Endothelial cell of umbilical vein (primary cell): ENCODE measurements at regions not wholly inside any gene's neighbourhood (a gene's known extent, or its start where the extent isn't known, plus 50 kb on each side); places are given as distances from the start of the nearest gene placed in this dataset.
A peak's percentile ranks its signal among the peaks of the same experiment; 100 is the strongest.

Experiments
- BruUV-seq: library from RNA; stranded (reverse); fragments of 400-500 nt; replicated peaks from 2 replicates; lab custom pipeline; 2021; lab: Mats Ljungman, UMichigan
- CTCF ChIA-PET: fragments of 300-600, 350-600 bp; sonication (Branson Sonifier 250); formaldehyde crosslinking; loops from one replicate; lab custom pipeline; 2021; ENCODE audit warnings: antibody characterized with exemption, inconsistent platforms; lab: Charles Lee
- POLR2A ChIA-PET: fragments of 300-600, 350-600 bp; sonication (Branson Sonifier 250); formaldehyde crosslinking; loops from one replicate; lab custom pipeline; 2021; ENCODE audit warnings: antibody characterized with exemption, inconsistent platforms; lab: Charles Lee
- DNase-seq: peaks from one replicate; pipeline ENCODE4 v3.0.0-alpha.2; 2011; ENCODE audit warnings: low read depth, low spot score
- FAIRE-seq: peaks from 2 replicates; lab custom pipeline; 2011; peaks lifted over from hg19 to GRCh38; lab: Jason Lieb, UNC
- H2AFZ ChIP-seq: 2 replicates; pipeline ENCODE4 v1.6.0; 2012; ENCODE audit warnings: low read depth, low read length, control low read depth, inconsistent platforms
- H3K27ac ChIP-seq: 2 replicates; pipeline ENCODE4 v1.5.1; 2011; ENCODE audit warnings: low read depth, mild to moderate bottlenecking, control low read depth, low read length, moderate library complexity; ENCODE audit not compliant: insufficient read depth
- H3K27me3 ChIP-seq, 2 experiments: 2 replicates each; pipeline versions ENCODE4 v1.6.0 to v1.6.1; 2011; ENCODE audit warnings: low read length in 2 of 2, mixed read lengths in 1 of 2; ENCODE audit not compliant: control insufficient read depth in 2 of 2, insufficient read depth in 2 of 2
- H3K36me3 ChIP-seq, 2 experiments: 2 replicates in 1 of 2; 3 replicates in 1 of 2; pipeline ENCODE4 v1.5.1; 2011; ENCODE audit warnings: low read length in 2 of 2, mild to moderate bottlenecking in 1 of 2, moderate library complexity in 1 of 2; ENCODE audit not compliant: control insufficient read depth in 2 of 2, insufficient read depth in 2 of 2; ENCODE audit errors: extremely low read depth in 1 of 2
- H3K4me1 ChIP-seq: 3 replicates; pipeline ENCODE4 v1.5.1; 2011; ENCODE audit warnings: mild to moderate bottlenecking, low read length; ENCODE audit not compliant: control insufficient read depth, insufficient read depth; ENCODE audit errors: extremely low read depth
- H3K4me2 ChIP-seq: 2 replicates; pipeline ENCODE4 v1.6.1; 2011; ENCODE audit warnings: low read length, control low read depth, mixed read lengths; ENCODE audit not compliant: insufficient read depth
- H3K4me3 ChIP-seq, 3 experiments: fragments of 200-600 bp in 1 of 3; sonication (generic), shearing (Covaris generic) in 1 of 3; replicated peaks in 1 of 3; 2 replicates each; pipeline ENCODE4 v1.5.1; 2011 to 2016; ENCODE audit warnings: control low read depth in 3 of 3, low read length in 3 of 3, mild to moderate bottlenecking in 2 of 3, inconsistent platforms in 1 of 3, low read depth in 1 of 3, moderate library complexity in 1 of 3; ENCODE audit not compliant: insufficient read depth in 1 of 3
- H3K79me2 ChIP-seq: 2 replicates; pipeline ENCODE4 v1.6.0; 2012; ENCODE audit warnings: low read length, inconsistent platforms; ENCODE audit not compliant: control insufficient read depth, insufficient read depth
- H3K9ac ChIP-seq: replicated peaks from 2 replicates; pipeline ENCODE3; 2011; ENCODE audit warnings: low read length, control low read depth; ENCODE audit not compliant: insufficient read depth; ENCODE audit errors: extremely low read depth
- H3K9me1 ChIP-seq: replicated peaks from 3 replicates; pipeline ENCODE4 v1.6.0; 2011; ENCODE audit warnings: mild to moderate bottlenecking, low read length; ENCODE audit not compliant: control insufficient read depth, insufficient read depth; ENCODE audit errors: extremely low read depth
- H3K9me3 ChIP-seq: replicated peaks from 2 replicates; pipeline ENCODE4 v1.5.1; 2012; ENCODE audit warnings: low read length, inconsistent platforms; ENCODE audit not compliant: control insufficient read depth, insufficient read depth
- H4K20me1 ChIP-seq: replicated peaks from 2 replicates; pipeline ENCODE3; 2011; ENCODE audit warnings: mild to moderate bottlenecking, low read length; ENCODE audit not compliant: control insufficient read depth, insufficient read depth; ENCODE audit errors: extremely low read depth
- EZH2 ChIP-seq: IDR thresholded peaks from 2 replicates; pipeline ENCODE4 v1.6.1; 2012; ENCODE audit warnings: borderline replicate concordance, low read depth, mild to moderate bottlenecking, moderate library complexity, low read length, inconsistent platforms; ENCODE audit not compliant: severe bottlenecking
- FOS ChIP-seq: IDR thresholded peaks from 2 replicates; pipeline ENCODE4 v1.6.1; 2011; ENCODE audit warnings: mild to moderate bottlenecking, low read length, moderate library complexity, borderline replicate concordance; ENCODE audit not compliant: insufficient read depth
- GATA2 ChIP-seq: IDR thresholded peaks from 2 replicates; pipeline ENCODE4 v1.7.0; 2011; ENCODE audit warnings: low read depth, mild to moderate bottlenecking, moderate library complexity, mixed read lengths, low read length; ENCODE audit not compliant: insufficient read length, insufficient read depth
- JUN ChIP-seq: IDR thresholded peaks from 2 replicates; pipeline ENCODE4 v1.6.1; 2011; ENCODE audit warnings: borderline replicate concordance, low read depth; ENCODE audit not compliant: insufficient read length, insufficient read depth
- MYC ChIP-seq: IDR thresholded peaks from one replicate; pipeline ENCODE4 v1.6.1; 2011; ENCODE audit warnings: mild to moderate bottlenecking, low read depth, low read length
- POLR2A ChIP-seq: IDR thresholded peaks from 2 replicates; pipeline ENCODE4 v1.6.1; 2012; ENCODE audit warnings: low read depth, mild to moderate bottlenecking, control low read depth, low read length
- POLR2AphosphoS5 ChIP-seq: IDR thresholded peaks from 2 replicates; pipeline ENCODE4 v1.6.1; 2012; ENCODE audit warnings: low read depth, mild to moderate bottlenecking, control low read depth, low read length, moderate library complexity; ENCODE audit not compliant: insufficient read depth
- dilution Hi-C: fragments of 300-500 bp; cut with MboI; formaldehyde crosslinking; loops from one replicate; pipeline ENCODE4 v1.15.0; 2019; ENCODE audit warnings: low sequenced_read_pairs; ENCODE audit not compliant: extremely low pct_ligation_motif_present
- intact Hi-C: fragments of 100-400 bp; cut with micrococcal nuclease; formaldehyde crosslinking; loops from one replicate; pipeline ENCODE4 v1.10.0; 2022
- TF ChIP-seq, protein P1 (sequence below), 2 donors: IDR thresholded peaks; 1 replicate in 1 of 2; 2 replicates in 1 of 2; pipeline ENCODE4 v1.5.1; 2011; ENCODE audit warnings: low read length in 2 of 2, mild to moderate bottlenecking in 2 of 2, moderate library complexity in 2 of 2, control low read depth in 1 of 2, inconsistent platforms in 1 of 2, low read depth in 1 of 2; ENCODE audit not compliant: insufficient read depth in 1 of 2; ENCODE audit errors: extremely low read depth in 1 of 2
- TF ChIP-seq, protein P2 (sequence below): IDR thresholded peaks from 2 replicates; pipeline ENCODE4 v1.6.1; 2011; ENCODE audit not compliant: insufficient read depth, insufficient read length

DNA sequence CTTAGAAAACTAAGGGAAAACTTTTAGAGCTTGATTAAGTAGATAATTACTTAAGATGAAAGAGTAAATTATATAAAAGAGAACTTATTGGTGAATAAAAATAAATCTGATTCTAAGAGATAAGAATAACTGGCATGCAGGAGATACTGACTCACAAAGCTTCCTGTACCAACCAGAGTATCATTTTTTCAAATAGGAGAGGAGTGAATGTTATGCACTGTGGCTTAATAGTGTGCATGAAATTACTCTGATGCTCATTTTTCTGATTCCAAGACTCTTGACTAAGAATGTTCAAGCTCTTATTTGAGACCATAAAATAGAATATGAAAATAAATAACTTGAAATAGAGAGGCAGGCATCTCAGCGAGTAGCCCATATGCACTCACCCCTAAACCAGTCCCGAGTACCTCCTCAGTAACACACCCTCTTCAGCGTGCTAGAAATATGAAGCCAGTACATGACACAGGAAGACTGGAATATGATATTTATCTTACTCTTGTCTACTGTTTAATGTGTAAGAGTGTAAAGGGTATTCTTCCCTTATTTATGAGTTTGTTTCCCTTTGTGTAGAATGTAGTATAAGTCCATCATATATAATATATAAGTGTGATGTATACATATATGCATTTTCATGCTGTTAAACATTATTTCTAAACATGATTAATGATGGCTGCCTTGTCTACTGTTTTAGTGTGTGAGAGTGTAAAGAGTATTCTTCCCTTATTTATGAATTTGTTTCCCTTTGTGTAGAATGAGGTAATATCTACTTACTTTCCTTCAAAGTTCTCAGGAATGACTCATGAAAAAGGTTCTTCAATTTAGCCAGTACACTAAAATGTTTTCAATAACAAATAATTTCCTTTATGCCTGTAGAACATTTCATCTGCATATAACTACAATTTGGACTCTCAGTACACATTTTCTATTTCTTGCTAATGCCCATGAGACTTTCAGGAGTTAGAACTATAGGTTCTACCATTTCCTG is 99.2 kb upstream of the PALMD start:
- ChIA-PET CTCF (interaction anchor here (1.0 kb wide), 2 partner anchors 44 to 115 kb away, joined by 3 to 5 read pairs; no protein-coding TSS in a partner anchor), POLR2A (interaction anchor here (1.3 kb wide), 1 partner anchor 99 kb away, joined by 5 read pairs; the partner anchor contains the start of gene PALMD)
- TF ChIP-seq EZH2: no peak
- TF ChIP-seq, protein P1, sequence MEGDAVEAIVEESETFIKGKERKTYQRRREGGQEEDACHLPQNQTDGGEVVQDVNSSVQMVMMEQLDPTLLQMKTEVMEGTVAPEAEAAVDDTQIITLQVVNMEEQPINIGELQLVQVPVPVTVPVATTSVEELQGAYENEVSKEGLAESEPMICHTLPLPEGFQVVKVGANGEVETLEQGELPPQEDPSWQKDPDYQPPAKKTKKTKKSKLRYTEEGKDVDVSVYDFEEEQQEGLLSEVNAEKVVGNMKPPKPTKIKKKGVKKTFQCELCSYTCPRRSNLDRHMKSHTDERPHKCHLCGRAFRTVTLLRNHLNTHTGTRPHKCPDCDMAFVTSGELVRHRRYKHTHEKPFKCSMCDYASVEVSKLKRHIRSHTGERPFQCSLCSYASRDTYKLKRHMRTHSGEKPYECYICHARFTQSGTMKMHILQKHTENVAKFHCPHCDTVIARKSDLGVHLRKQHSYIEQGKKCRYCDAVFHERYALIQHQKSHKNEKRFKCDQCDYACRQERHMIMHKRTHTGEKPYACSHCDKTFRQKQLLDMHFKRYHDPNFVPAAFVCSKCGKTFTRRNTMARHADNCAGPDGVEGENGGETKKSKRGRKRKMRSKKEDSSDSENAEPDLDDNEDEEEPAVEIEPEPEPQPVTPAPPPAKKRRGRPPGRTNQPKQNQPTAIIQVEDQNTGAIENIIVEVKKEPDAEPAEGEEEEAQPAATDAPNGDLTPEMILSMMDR (IDR thresholded peaks at IDR 0.05; ENCODE audit: extremely low read depth in 1 of 2, insufficient read depth in 1 of 2, low read depth in 1 of 2, low read length in 2 of 2): no peak
- TF ChIP-seq POLR2A: no peak
- peak; percentile 66 for TF ChIP-seq JUN
- peak; percentile 66 for TF ChIP-seq FOS
- TF ChIP-seq, protein P2, sequence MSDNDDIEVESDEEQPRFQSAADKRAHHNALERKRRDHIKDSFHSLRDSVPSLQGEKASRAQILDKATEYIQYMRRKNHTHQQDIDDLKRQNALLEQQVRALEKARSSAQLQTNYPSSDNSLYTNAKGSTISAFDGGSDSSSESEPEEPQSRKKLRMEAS: no peak
- TF ChIP-seq MYC: no peak
- no peak for TF ChIP-seq POLR2AphosphoS5
- peak; percentile 71 for TF ChIP-seq GATA2
- peak overlapping the region; percentile 66 for H3K4me2 ChIP-seq
- no peaks in the 10 kb centered on the region for H3K9me1 ChIP-seq
- DNase-seq (peak; percentile 66), FAIRE-seq (peak; percentile 52)
- intact Hi-C loops: no loop called here
- peaks cover 51% of the 10 kb centered on the region for H3K4me1 ChIP-seq
- no peaks in the 10 kb centered on the region for H3K27me3 ChIP-seq
- H3K79me2 ChIP-seq: no peaks in the 10 kb centered on the region
- no peak overlapping the region for H2AFZ ChIP-seq
- H3K27ac ChIP-seq: peak overlapping the region; percentile 72
- TSS peak; percentile 28 for BruUV-seq
- dilution Hi-C loops: no loop called here
- no peak overlapping the region for H3K4me3 ChIP-seq
- H3K9me3 ChIP-seq: no peaks in the 10 kb centered on the region
- H3K36me3 ChIP-seq: no peaks in the 10 kb centered on the region
- no peaks in the 10 kb centered on the region for H4K20me1 ChIP-seq
- peak overlapping the region; percentile 12 for H3K9ac ChIP-seq
